MV-4-11 (cell line): ENCODE measurements at regions not wholly inside any gene's neighbourhood (a gene's known extent, or its start where the extent isn't known, plus 50 kb on each side); places are given as distances from the start of the nearest gene placed in this dataset.

Source experiments
- DNase-seq: peaks from one replicate; lab custom pipeline; 2025; lab: John Stamatoyannopoulos, UW

DNA sequence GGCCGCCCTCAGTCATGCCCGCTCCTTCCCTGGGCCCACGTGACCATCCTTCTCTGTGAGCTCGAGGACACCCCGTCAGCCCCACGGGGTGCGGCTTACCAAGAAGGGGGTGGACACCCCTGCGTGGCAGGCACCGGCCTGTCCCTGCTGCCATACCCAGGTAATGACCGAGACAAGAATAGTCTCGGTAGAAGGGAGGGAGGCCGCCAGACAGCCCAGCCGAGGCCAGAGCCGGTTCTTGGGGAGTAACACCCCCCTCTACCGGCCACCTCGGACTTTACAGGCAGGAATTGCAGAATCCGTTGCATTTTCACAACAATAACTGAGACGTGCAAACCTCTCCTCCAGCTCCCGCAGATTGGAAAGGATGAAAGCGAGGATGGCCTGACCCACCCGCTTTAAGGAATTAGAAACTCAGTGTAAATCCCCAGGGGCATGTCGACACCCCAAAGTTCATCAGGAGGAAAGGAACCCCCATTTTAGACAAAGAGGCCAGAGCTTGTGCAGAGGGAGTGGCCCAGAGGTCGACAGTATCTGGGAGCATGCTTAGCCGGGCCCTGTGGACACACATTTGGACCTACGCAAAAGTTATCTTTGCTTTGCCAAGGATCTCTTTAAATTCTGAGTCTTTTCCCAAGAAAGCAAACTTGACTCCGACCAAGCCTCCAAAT lies 60.1 kb upstream of the GLI2 start:
- peak; percentile 34 for DNase-seq

DNA sequence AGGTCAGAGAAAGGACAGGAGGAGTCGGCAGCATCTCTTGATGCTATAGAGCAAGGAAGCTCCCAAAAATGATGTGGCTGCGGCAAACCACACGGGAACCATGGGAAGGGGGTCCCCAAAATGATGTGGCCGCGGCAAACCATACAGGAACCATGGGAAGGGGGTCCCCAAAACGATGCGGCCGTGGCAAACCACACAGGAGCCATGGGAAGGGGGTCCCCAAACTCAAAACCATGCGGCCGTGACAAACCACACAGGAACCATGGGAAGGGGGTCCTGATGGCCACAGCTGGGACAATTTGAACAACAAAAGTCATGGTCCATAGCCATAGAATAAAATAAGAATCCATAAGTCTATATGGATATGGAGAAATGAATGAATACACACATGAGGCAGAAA lies 58.4 kb upstream of the GLI2 start:
- no peak for DNase-seq

DNA sequence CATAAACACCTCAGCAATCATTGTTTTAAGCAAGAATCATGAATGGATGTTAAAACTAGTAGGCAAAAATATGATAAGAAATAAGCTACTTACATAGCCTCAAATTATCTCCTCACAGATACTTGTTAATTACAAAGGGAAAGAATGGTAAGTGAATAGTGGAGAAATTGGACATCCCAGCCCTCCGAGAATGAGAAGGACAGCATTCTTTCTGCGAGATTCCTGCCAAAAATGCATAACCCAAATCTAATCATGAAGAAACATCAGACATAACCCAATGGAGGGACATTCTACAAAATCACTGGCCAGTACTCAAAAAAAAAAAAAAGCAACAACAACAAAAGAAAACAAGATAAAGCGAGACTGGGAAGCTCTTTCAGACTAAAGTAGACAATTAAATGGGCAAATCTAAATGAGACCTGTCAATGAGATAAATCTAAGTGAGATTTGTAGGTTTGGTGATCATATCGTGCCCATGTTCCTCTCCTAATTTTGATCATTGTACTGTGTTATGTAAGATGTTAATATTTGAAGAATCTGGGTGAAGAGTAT lies 57.9 kb upstream of the GLI2 start:
- no peak for DNase-seq

DNA sequence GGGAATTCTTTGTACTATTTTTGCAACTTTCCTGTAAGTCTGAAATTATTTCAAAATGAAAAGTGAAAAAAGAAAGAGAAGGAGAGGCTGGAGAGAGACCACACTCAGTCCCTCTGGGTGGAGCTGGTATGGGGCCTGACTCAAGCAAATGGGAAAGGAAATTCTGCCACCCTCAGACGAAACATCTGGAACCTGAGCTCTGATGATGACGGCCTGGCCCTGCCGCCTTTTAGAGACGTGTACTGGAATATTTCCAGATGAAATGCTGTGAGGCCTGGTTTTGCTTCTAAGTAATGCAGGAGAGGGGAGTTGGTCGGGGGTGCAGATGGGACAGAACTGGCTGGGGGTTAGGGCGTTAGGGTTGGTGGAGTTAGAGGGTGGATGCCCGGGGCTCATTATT lies 57.4 kb upstream of the GLI2 start:
- DNase-seq, result no peak

DNA sequence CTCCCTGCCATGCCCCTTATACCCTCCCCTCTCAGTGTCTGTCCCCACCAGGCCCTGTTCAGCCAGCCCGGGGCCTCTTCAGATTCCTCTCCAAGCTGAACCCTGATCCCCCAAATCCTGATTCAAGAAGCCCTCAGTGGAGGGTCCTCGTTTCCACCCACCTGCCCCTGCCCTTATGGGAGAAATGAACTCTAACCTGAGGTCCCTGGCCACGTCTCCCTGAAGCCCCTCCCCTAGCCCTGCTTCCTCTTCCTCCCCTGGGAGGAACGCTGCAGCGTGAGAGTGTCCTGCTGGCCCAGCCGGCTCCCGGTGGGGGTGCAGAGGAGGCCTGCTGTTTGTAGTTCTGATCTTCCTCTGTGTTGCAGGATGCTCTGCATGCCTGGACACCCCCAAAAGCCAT lies 56.7 kb upstream of the GLI2 start:
- no peak for DNase-seq

DNA sequence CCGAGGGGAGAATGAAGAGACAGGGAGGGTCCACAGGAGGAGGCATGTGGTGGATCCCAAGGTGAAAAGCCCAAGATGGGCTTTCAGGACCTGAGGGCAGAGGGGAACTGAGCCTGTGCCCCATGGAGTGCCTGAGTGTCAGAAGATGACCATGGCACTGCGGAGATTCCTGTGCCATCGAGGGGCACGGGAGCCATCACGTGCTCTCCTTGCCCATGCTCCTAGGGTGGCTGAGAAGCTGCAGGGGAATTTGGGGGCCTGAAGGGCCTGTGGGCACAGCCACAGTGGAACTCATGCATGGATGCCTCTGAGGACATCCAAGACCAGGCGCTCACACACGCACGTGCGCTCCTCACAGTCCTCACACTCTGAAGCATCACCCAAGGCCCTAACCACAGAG lies 56.1 kb upstream of the GLI2 start:
- no peak for DNase-seq

DNA sequence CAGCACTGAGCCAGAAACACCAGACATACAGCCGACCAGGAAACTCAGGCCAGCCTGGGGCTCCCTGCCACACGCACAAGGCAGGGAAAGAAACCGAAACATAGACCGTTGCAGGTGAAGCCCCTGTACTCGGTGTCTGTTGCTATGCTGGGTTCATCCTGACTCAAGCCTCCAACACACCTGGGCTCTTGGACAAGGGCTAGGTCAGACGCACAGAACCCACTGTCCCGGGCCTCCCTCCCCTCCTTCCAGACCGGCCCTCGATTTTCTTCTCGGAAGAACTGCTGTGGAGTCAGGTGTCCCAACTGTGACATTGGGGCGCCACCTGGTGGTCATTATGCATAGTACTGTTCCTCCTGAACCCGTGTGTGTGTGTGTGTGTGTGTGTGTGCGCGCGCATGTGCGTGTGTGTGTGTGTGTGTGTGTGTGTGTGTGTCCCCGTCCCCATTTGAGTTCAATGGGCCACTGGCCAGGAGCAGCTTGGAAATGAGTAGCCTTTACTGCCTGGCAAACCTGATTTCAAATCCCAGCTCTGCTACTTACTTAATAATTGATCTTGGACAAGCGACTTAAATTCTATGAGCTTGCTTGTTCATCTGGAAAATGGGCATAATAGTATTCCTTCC lies 55.4 kb upstream of the GLI2 start:
- DNase-seq, result peak; percentile 60

DNA sequence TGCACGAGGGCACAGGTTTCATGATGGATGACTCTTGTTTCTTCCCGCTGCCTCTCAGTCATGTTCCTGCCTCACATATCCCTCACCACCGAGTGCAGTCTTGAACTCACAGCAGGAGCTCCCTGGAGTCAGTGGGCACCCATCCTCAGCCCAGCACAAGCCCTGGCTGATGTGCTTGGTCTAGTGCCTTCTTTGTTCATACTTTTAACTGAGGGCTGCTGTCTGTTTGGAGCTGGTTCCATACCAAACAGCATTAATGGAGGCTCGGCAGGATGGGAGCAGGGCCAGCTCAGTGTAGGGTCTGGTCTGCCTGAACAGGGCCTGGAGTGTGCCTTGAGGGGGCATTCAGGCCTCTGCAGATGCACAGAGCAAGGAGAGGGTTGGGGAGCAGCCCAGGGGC lies 54.5 kb upstream of the GLI2 start:
- no peak for DNase-seq

DNA sequence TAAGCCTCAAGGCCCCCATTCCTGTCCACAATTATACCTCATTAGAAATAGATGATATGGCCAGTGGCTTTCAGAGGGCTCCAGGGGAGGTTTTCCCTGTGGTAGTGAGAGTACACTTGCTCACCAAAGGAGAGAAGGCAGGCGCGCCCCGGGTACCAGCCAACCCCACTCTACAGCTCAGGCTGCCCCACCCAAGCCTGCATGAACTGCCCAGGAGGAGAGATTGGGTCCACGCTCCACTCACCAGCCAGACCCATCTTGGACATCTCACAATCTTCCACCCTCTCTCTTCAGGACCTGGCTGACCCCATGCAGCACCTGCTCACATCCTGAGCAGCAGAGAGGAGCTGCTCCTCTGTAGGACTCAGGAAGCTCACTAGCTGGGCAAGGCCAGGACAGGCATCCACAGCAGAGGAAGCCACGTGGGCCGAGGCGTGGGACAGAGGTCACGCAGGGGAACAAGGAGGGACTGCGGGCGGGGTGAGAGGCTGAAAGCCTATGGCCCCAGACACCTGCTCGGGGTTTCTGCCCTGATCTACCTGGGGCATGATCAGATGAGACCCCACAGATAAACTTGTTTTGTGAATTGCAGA lies 53.9 kb upstream of the GLI2 start:
- no peak for DNase-seq

DNA sequence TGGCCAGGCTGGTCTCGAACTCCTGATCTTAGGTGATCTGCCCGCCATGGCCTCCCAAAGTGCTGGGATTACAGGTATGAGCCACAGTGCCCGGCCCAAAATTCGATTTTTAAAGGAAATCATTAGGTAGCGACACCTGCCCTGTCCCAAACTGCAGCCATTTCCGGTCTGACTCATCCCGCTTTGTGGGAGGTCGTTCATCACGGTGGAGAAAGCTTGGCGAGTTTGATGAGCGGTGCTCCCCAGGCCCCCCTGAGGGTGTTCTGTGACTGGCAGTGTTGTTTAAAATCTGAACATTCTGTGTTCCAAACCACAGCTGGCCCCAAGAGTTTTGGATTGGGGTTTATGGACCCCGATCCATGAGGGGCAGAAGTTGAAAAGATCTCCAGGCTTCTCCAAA lies 53.0 kb upstream of the GLI2 start:
- no peak for DNase-seq

DNA sequence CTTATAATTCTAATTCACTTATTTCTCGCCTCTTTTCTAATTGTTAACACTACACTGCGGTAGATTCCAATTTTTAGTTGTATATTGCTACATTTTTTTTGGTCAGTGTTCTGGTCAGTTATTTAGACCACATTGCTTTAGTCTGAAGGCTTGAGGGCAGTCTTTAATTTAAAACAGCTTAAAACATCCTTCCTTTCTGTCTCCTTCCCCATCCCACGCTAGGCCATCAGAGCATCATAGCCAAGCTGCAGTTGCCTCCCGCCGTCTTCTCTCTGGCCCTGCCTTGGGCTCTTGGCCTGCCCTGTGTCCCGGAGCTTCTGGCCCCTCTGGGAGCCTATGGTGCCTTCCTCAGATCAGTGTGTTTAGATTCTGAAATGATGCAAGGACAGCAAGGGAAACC lies 52.6 kb upstream of the GLI2 start:
- DNase-seq, result no peak

DNA sequence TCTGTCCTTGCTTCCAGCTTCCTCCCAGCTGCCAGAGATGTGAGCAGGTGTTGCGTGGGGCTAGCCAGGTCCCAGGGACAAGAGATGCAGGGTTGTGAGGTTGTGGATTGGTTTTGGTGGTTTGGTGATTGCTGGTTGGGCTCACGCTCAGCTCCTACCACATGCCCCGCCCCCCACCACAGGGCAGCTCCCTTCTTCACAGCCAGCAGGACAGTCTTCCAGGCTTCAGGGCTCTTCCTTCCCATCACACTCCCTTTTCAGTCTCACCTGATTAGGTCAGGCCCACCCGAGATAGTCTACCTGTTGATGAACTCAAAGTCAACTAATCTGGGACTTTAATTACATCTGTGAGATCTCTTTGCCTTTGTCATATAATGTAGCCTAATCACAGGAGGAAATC lies 52.0 kb upstream of the GLI2 start:
- DNase-seq, result no peak

DNA sequence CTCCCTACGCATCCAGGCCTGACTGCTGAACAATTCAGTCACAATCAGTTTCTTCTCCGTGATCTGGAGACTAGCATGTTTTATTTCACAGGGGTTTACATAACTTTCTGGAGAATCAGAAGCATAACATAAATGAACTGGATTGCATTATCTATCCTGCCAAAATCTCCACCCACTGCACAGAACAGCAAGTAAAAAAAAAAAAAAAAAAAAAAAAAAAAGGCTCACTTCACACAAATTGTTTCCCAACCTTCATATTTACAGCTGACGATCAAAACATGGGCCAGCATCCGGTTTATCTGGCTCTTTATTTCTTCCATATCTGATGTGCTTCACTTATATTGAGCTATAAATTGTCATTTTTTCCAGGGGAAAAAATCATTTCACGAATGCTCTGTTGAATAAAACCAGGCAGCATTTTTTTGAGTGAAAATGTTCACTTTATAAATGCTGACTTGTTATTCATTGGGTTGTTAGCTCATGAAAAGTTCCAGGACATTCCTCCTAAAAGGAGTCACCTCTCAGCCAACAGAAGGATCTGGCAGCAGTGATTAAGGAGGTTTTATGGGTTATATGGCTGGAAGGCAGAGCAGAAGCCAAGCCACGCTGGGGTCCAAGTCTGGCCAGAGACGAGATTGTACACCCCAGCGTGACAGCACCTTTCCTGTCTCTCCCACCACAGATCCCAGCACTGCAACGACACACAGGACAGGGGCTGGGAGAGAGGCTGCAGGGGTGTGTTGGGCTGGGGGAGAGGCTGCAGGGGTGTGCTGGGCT lies 51.2 kb upstream of the GLI2 start:
- DNase-seq, result no peak

DNA sequence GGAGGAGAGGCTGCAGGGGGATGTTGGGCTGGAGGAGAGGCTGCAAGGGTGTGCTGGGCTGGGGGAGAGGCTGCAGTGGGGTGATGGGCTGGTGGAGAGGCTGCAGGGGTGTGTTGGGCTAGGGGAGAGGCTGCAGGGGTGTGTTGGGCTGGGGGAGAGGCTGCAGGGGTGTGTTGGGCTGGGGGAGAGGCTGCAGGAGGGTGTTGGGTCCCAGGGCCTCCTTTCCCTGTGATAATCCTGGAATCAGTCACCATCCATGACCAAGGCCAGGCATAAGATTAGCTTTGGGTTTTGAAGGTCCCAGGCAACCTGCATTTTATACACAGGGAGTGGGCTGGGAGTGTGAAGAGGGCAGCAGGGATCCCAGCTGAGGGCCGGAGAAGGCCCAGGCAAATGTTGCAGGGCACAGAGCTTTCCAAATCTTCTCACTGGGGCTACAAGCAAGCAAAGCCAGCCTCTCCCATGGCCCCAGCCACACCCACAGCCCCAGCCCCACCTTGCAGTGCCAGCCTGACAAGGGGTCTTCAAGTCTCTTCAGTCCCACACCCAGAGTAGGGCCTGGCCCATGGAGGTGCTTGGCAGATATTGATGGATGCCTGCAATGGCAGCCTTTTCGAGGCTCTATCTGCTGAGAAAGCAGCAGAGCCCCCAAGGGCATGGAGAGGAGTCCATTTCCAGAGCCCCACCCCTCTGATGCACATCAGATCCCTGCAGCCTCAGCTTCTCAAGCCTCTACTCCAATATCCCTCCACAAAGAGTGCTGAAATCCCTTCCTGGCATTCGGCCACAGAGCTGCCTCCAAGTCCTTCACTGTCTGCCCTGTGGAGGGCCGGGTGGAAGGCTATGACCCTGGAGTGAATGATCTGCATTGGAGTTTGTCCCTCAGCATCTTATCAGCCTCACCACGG lies 50.3 kb upstream of the GLI2 start:
- DNase-seq, result no peak
